ENCODE measurements at regions not wholly inside any gene's neighbourhood (a gene's known extent, or its start where the extent isn't known, plus 50 kb on each side); places are given as distances from the start of the nearest gene placed in this dataset.

GRCh38 chrX:6707497-6707896, 172.6 kb upstream of the VCX3A start:
- Histone ChIP-seq H3K27me3 (no peaks in the 10 kb centered on the region), H3K4me1 (no peaks in the 10 kb centered on the region), H3K36me3 (no peaks in the 10 kb centered on the region), H3K27ac (no peak overlapping the region), H3K9me3 (no peaks in the 10 kb centered on the region), H3K4me3 (no peak overlapping the region)
- no peak for DNase-seq (ENCODE audit: low spot score in 2 of 2)
- no peak for TF ChIP-seq EP300 (IDR thresholded peaks at IDR 0.05)
- no peak for TF ChIP-seq POLR2A (IDR thresholded peaks at IDR 0.05)
- TF ChIP-seq CTCF (IDR thresholded peaks at IDR 0.05), result no peak
- 65 to 70% methylated on average over 6 of the region's 6 CpGs for whole genome bisulfite sequencing, 2 donors

GRCh38 chrX:6701085-6701484, 166.2 kb upstream of the VCX3A start:
- no peak for DNase-seq (ENCODE audit: low spot score in 2 of 2)
- no peaks in the 10 kb centered on the region for H3K4me1 ChIP-seq
- H3K9me3 ChIP-seq, result no peaks in the 10 kb centered on the region
- H3K27me3 ChIP-seq, result no peaks in the 10 kb centered on the region
- no peak overlapping the region for H3K4me3 ChIP-seq
- TF ChIP-seq POLR2A (IDR thresholded peaks at IDR 0.05) (no peak), EP300 (IDR thresholded peaks at IDR 0.05) (no peak), CTCF (IDR thresholded peaks at IDR 0.05) (no peak)
- 87 to 90% methylated on average over 4 of the region's 4 CpGs for WGBS, 2 donors
- H3K36me3 ChIP-seq, result no peaks in the 10 kb centered on the region
- no peak overlapping the region for H3K27ac ChIP-seq

GRCh38 chrX:6695717-6696116, 160.8 kb upstream of the VCX3A start:
- TF ChIP-seq CTCF (IDR thresholded peaks at IDR 0.05) (no peak), EP300 (IDR thresholded peaks at IDR 0.05) (no peak), POLR2A (IDR thresholded peaks at IDR 0.05) (no peak)
- WGBS, 2 donors, result 70 to 71% methylated on average over 5 of the region's 5 CpGs

GRCh38 chrX:6694977-6695376, 160.1 kb upstream of the VCX3A start:
- H3K27me3 ChIP-seq, result no peaks in the 10 kb centered on the region
- no peaks in the 10 kb centered on the region for H3K9me3 ChIP-seq
- H3K36me3 ChIP-seq, result no peaks in the 10 kb centered on the region
- H3K27ac ChIP-seq, result no peak overlapping the region
- no peak for DNase-seq (ENCODE audit: low spot score in 2 of 2)
- 56 to 57% methylated on average over 4 of the region's 4 CpGs for WGBS, 2 donors
- no peaks in the 10 kb centered on the region for H3K4me1 ChIP-seq
- no peak overlapping the region for H3K4me3 ChIP-seq
- no peak for TF ChIP-seq CTCF (IDR thresholded peaks at IDR 0.05)
- TF ChIP-seq EP300 (IDR thresholded peaks at IDR 0.05), result no peak
- no peak for TF ChIP-seq POLR2A (IDR thresholded peaks at IDR 0.05)

More at GRCh38 chrX:6695717-6696116, 160.8 kb upstream of the VCX3A start:
- Histone ChIP-seq H3K4me3 (no peak overlapping the region), H3K27me3 (no peaks in the 10 kb centered on the region), H3K27ac (no peak overlapping the region), H3K4me1 (no peaks in the 10 kb centered on the region), H3K36me3 (no peaks in the 10 kb centered on the region), H3K9me3 (no peaks in the 10 kb centered on the region)
- no peak for DNase-seq (ENCODE audit: low spot score in 2 of 2)

- WGBS, 2 donors, result 55 to 61% methylated on average over 4 of the region's 4 CpGs
These were observed 159.3 kb upstream of the VCX3A start for GRCh38 chrX:6694221-6694620.

More at GRCh38 chrX:6694221-6694620, 159.3 kb upstream of the VCX3A start:
- DNase-seq (ENCODE audit: low spot score in 2 of 2), result no peak
- Histone ChIP-seq H3K27me3 (no peaks in the 10 kb centered on the region), H3K4me1 (no peaks in the 10 kb centered on the region), H3K4me3 (no peak overlapping the region), H3K9me3 (no peaks in the 10 kb centered on the region), H3K27ac (no peak overlapping the region), H3K36me3 (no peaks in the 10 kb centered on the region)
- no peak for TF ChIP-seq CTCF (IDR thresholded peaks at IDR 0.05)
- TF ChIP-seq EP300 (IDR thresholded peaks at IDR 0.05), result no peak
- TF ChIP-seq POLR2A (IDR thresholded peaks at IDR 0.05), result no peak

Data from tibial nerve (tissue), 4 donors.